ENCODE measurements at regions not wholly inside any gene's neighbourhood (a gene's known extent, or its start where the extent isn't known, plus 50 kb on each side); places are given as distances from the start of the nearest gene placed in this dataset.

DNA sequence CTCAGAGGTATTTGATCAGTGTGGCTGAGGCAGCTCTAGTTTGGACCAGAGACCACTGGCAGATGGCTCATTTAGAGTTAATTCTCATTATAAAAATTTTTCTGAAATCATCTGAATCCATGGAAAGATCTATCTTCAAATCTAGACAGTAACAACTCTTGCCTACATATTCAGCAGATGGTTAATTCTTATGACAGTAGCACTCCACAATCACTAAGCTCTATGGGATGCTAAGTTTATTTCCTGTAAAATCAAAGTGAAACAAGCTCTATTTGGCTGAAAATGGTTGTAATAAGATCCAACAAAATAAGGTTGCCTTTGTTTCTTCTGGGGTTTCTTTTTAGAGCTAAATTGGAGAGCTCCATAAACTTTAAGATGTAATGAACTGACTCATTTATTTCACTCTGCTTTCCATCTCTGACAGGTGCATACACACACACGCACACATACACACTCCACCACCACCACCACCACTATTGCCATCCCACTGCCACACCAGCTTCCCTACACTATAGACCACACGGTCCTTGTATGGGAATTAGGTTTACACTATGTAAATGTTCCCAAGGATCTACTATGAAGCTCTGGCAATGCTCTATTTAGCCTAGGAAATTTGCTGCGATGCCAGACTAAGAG is 293.1 kb downstream of the RPAP3 start:
- no peak for DNase-seq (ENCODE audit: low read depth)
- H3K4me3 ChIP-seq (replicated peaks; ENCODE audit: low read depth, low read length), result no peak overlapping the region
- TF ChIP-seq CTCF (IDR thresholded peaks at IDR 0.05; ENCODE audit: low read length, missing control alignments), result no peak

DNA sequence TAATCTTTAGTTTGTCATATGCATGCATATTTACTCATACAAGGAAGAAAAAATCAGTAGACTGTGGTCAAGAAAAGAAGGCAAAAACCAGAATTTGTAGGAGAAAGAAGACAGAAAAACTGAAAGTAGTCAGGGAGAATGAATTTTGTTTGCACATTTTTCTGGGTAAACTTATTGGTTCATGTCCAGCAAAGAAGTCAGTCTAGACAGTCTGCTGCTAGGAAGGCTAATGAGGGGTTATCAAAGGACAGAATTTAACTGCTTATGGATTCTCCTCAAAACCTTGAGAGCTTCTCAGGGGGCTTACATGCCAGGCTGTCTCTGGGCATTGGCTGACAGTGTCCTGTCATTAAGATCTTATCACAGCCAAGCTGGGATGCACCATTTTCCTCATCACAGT is 293.9 kb downstream of the RPAP3 start:
- no peak for TF ChIP-seq CTCF (IDR thresholded peaks at IDR 0.05; ENCODE audit: low read length, missing control alignments)
- DNase-seq (ENCODE audit: low read depth), result no peak
- H3K4me3 ChIP-seq (replicated peaks; ENCODE audit: low read depth, low read length), result no peak overlapping the region

- no peak overlapping the region for H3K4me3 ChIP-seq (replicated peaks; ENCODE audit: low read depth, low read length)
- no peak for TF ChIP-seq CTCF (IDR thresholded peaks at IDR 0.05; ENCODE audit: low read length, missing control alignments)
- DNase-seq (ENCODE audit: low read depth), result no peak
Measured at GRCh38 chr12:47410862-47411261, 295.0 kb downstream of the RPAP3 start.

- H3K4me3 ChIP-seq (replicated peaks; ENCODE audit: low read depth, low read length), result no peak overlapping the region
- no peak for DNase-seq (ENCODE audit: low read depth)
- no peak for TF ChIP-seq CTCF (IDR thresholded peaks at IDR 0.05; ENCODE audit: low read length, missing control alignments)
Measured at GRCh38 chr12:47410383-47410782, 295.4 kb downstream of the RPAP3 start.

DNA sequence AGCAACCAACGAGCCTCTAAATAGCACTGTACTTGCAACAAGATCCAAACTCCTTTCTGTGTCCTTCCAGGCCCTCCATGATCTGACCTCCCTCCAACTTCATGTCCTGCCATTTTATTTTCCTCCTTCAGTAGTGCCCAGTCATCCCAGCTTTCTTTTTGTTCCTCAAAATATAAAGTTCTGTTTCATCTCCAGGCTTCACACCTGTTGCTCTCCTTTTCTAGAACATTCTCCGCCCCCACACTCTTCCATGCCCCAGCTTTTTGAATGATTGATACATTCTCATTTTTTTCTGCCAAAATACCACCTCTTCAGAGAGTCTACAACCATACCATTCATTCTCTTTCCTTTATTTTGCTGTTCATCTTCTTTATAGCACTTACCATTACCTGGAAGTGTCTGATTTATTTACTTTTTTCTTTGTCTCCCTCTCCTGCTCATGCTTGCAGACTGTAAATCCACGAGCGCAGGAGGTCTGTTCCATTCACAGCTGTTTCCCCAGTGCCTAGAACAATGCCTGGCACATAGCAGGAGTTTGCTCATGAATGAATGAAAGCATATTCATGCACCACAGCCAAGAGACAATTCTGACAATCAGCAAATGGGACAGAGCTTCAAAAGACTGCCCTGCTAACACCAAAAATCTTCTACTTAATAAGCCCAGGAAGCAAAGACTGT is 296.4 kb downstream of the RPAP3 start:
- DNase-seq (ENCODE audit: low read depth), result no peak
- H3K4me3 ChIP-seq (replicated peaks; ENCODE audit: low read depth, low read length), result no peak overlapping the region
- no peak for TF ChIP-seq CTCF (IDR thresholded peaks at IDR 0.05; ENCODE audit: low read length, missing control alignments)

- no peak for DNase-seq (ENCODE audit: low read depth)
- TF ChIP-seq CTCF (IDR thresholded peaks at IDR 0.05; ENCODE audit: low read length, missing control alignments), result peak; percentile 24
- no peak overlapping the region for H3K4me3 ChIP-seq (replicated peaks; ENCODE audit: low read depth, low read length)
Measured at GRCh38 chr12:47408171-47408871, 297.5 kb downstream of the RPAP3 start.
